ENCODE measurements at regions not wholly inside any gene's neighbourhood (a gene's known extent, or its start where the extent isn't known, plus 50 kb on each side); places are given as distances from the start of the nearest gene placed in this dataset.
"Not testable (repeated sequence)": the region's sequence is repeated elsewhere in the genome, so short reads cannot be mapped to it uniquely, and the experiment has no call there.

GRCh38 chr13:53447863-53448262, 419.2 kb downstream of the OLFM4 start:
- H3K4me3 ChIP-seq (ENCODE audit: control insufficient read depth, low read depth, low read length): no peak overlapping the region
- no peak for DNase-seq (ENCODE audit: low read depth)
- TF ChIP-seq CTCF (IDR thresholded peaks at IDR 0.05; ENCODE audit: control insufficient read depth, insufficient read depth, low read depth, low read length, missing control alignments): no peak

- H3K4me3 ChIP-seq (ENCODE audit: control insufficient read depth, low read depth, low read length); DNase-seq (ENCODE audit: low read depth): not testable (repeated sequence)
These were observed 423.7 kb downstream of the OLFM4 start for GRCh38 chr13:53452263-53452808.

GRCh38 chr13:53460796-53461195, 432.2 kb downstream of the OLFM4 start:
- no peak for DNase-seq (ENCODE audit: low read depth)
- H3K4me3 ChIP-seq (ENCODE audit: control insufficient read depth, low read depth, low read length): no peak overlapping the region
- TF ChIP-seq CTCF (IDR thresholded peaks at IDR 0.05; ENCODE audit: control insufficient read depth, insufficient read depth, low read depth, low read length, missing control alignments): no peak

- no peak overlapping the region for H3K4me3 ChIP-seq (ENCODE audit: control insufficient read depth, low read depth, low read length)
- no peak for DNase-seq (ENCODE audit: low read depth)
- TF ChIP-seq CTCF (IDR thresholded peaks at IDR 0.05; ENCODE audit: control insufficient read depth, insufficient read depth, low read depth, low read length, missing control alignments): no peak
These were observed 434.5 kb downstream of the OLFM4 start for GRCh38 chr13:53463106-53463505.

GRCh38 chr13:53466576-53466975, 438.0 kb downstream of the OLFM4 start:
- no peak overlapping the region for H3K4me3 ChIP-seq (ENCODE audit: control insufficient read depth, low read depth, low read length)
- DNase-seq (ENCODE audit: low read depth): no peak
- TF ChIP-seq CTCF (IDR thresholded peaks at IDR 0.05; ENCODE audit: control insufficient read depth, insufficient read depth, low read depth, low read length, missing control alignments): no peak

- no peak overlapping the region for H3K4me3 ChIP-seq (ENCODE audit: control insufficient read depth, low read depth, low read length)
- no peak for DNase-seq (ENCODE audit: low read depth)
- TF ChIP-seq CTCF (IDR thresholded peaks at IDR 0.05; ENCODE audit: control insufficient read depth, insufficient read depth, low read depth, low read length, missing control alignments): no peak
These were observed 444.8 kb downstream of the OLFM4 start for GRCh38 chr13:53473397-53473796.

- DNase-seq (ENCODE audit: low read depth): no peak
- H3K4me3 ChIP-seq (ENCODE audit: control insufficient read depth, low read depth, low read length): no peak overlapping the region
- TF ChIP-seq CTCF (IDR thresholded peaks at IDR 0.05; ENCODE audit: control insufficient read depth, insufficient read depth, low read depth, low read length, missing control alignments): no peak
These were observed 446.3 kb downstream of the OLFM4 start for GRCh38 chr13:53474878-53475277.

All from AG09309 (cell line).